SU-DHL-6 (cell line): ENCODE measurements at regions not wholly inside any gene's neighbourhood (a gene's known extent, or its start where the extent isn't known, plus 50 kb on each side); places are given as distances from the start of the nearest gene placed in this dataset.

Source experiments
- H2AFZ ChIP-seq: fragments of 200-600 bp; sonication (generic); 2 replicates; pipeline ENCODE4 v1.6.1; 2014; ENCODE audit warnings: low read depth, mild to moderate bottlenecking, moderate library complexity, mixed read lengths, antibody characterized with exemption, low read length; ENCODE audit not compliant: severe bottlenecking
- H3F3A ChIP-seq: fragments of 200-600 bp; shearing (Covaris generic); 2 replicates; pipeline ENCODE4 v1.6.0; 2016; ENCODE audit warnings: antibody characterized with exemption, mild to moderate bottlenecking; ENCODE audit not compliant: insufficient read depth
- H3K27ac ChIP-seq: fragments of 200-600 bp; sonication (generic); 2 replicates; pipeline ENCODE4 v1.5.1; 2016; ENCODE audit warnings: low read depth, mild to moderate bottlenecking, low read length, moderate library complexity, mixed read lengths
- H3K27me3 ChIP-seq: fragments of 200-600 bp; sonication (generic), shearing (Covaris generic); 2 replicates; pipeline ENCODE4 v1.6.0; 2014; ENCODE audit warnings: mild to moderate bottlenecking, low read length
- H3K36me3 ChIP-seq: fragments of 200-600 bp; sonication (generic); 2 replicates; pipeline ENCODE4 v1.6.1; 2014; ENCODE audit warnings: mild to moderate bottlenecking, low read length, mixed read lengths
- H3K4me2 ChIP-seq: fragments of 300-600, 200-600 bp; shearing (Covaris generic), sonication (generic); 2 replicates; pipeline ENCODE4 v1.6.0; 2014; ENCODE audit warnings: low read length, low read depth, mild to moderate bottlenecking; ENCODE audit not compliant: poor library complexity, severe bottlenecking
- H3K4me3 ChIP-seq: fragments of 200-600 bp; sonication (generic); 2 replicates; pipeline ENCODE4 v1.5.1; 2014; ENCODE audit warnings: antibody characterized with exemption, low read length, mild to moderate bottlenecking, mixed read lengths; ENCODE audit not compliant: insufficient read depth, poor library complexity, severe bottlenecking
- H3K79me2 ChIP-seq: fragments of 200-600 bp; sonication (generic); 2 replicates; pipeline ENCODE4 v1.6.1; 2014; ENCODE audit warnings: mild to moderate bottlenecking, low read length, moderate library complexity; ENCODE audit not compliant: insufficient read depth
- H3K9ac ChIP-seq: fragments of 200-600 bp; sonication (generic); 2 replicates; pipeline ENCODE4 v1.7.0; 2014; ENCODE audit warnings: mild to moderate bottlenecking, low read length
- H3K9me2 ChIP-seq: fragments of 200-600 bp; sonication (generic); replicated peaks from 2 replicates; pipeline ENCODE4 v1.6.1; 2014; ENCODE audit warnings: low read length; ENCODE audit not compliant: insufficient read depth
- H3K9me3 ChIP-seq: fragments of 200-600 bp; sonication (generic); 2 replicates; pipeline ENCODE4 v1.6.1; 2014; ENCODE audit warnings: low read length, mixed read lengths; ENCODE audit not compliant: insufficient read depth
- H4K20me1 ChIP-seq: fragments of 200-600 bp; sonication (generic); 2 replicates; pipeline ENCODE4 v1.6.1; 2014; ENCODE audit warnings: low read depth, mild to moderate bottlenecking, antibody characterized with exemption, low read length, moderate library complexity, mixed read lengths
- CTCF ChIP-seq: fragments of 200-600 bp; sonication (generic); IDR thresholded peaks from one replicate; pipeline ENCODE4 v1.5.1; 2017; ENCODE audit warnings: antibody characterized with exemption, mild to moderate bottlenecking, low read length, moderate library complexity; ENCODE audit not compliant: insufficient read depth, poor library complexity, severe bottlenecking
- EZH2phosphoT487 ChIP-seq: fragments of 200-600 bp; sonication (generic), shearing (Covaris generic); conservative IDR thresholded peaks from 2 replicates; pipeline ENCODE4 v1.6.1; 2018; ENCODE audit warnings: mild to moderate bottlenecking, antibody characterized with exemption, low read length, moderate library complexity, mixed read lengths

- Histone ChIP-seq H3K9ac (no peak overlapping the region), H3K9me2 (no peaks in the 10 kb centered on the region), H3K36me3 (no peaks in the 10 kb centered on the region), H3K27me3 (no peaks in the 10 kb centered on the region), H4K20me1 (no peaks in the 10 kb centered on the region), H3K4me3 (no peak overlapping the region), H2AFZ (no peak overlapping the region), H3K79me2 (no peaks in the 10 kb centered on the region), H3K4me2 (no peak overlapping the region), H3F3A (no peaks in the 10 kb centered on the region), H3K9me3 (no peaks in the 10 kb centered on the region), H3K27ac (no peak overlapping the region)
- TF ChIP-seq CTCF (no peak), EZH2phosphoT487 (no peak)
Measured at GRCh38 chr15:92231461-92231860, 162.2 kb upstream of the ST8SIA2 start.

- H3K27me3 ChIP-seq: no peaks in the 10 kb centered on the region
- H3K36me3 ChIP-seq: no peaks in the 10 kb centered on the region
- no peak overlapping the region for H3K9ac ChIP-seq
- no peak overlapping the region for H3K4me3 ChIP-seq
- H3K9me2 ChIP-seq: no peaks in the 10 kb centered on the region
- no peak overlapping the region for H3K4me2 ChIP-seq
- H3K79me2 ChIP-seq: no peaks in the 10 kb centered on the region
- H3K9me3 ChIP-seq: no peaks in the 10 kb centered on the region
- TF ChIP-seq CTCF (no peak), EZH2phosphoT487 (no peak)
- H3F3A ChIP-seq: no peaks in the 10 kb centered on the region
- H2AFZ ChIP-seq: no peak overlapping the region
- no peak overlapping the region for H3K27ac ChIP-seq
- H4K20me1 ChIP-seq: no peaks in the 10 kb centered on the region
Measured at GRCh38 chr15:92232317-92232716, 161.4 kb upstream of the ST8SIA2 start.

- Histone ChIP-seq H3K36me3 (no peaks in the 10 kb centered on the region), H3K79me2 (no peaks in the 10 kb centered on the region), H3K4me2 (no peak overlapping the region), H2AFZ (no peak overlapping the region), H3K27me3 (no peaks in the 10 kb centered on the region), H3K27ac (no peak overlapping the region), H4K20me1 (no peaks in the 10 kb centered on the region), H3K9me3 (no peaks in the 10 kb centered on the region), H3K9ac (no peak overlapping the region), H3K9me2 (no peaks in the 10 kb centered on the region), H3K4me3 (no peak overlapping the region), H3F3A (no peaks in the 10 kb centered on the region)
- TF ChIP-seq EZH2phosphoT487 (no peak), CTCF (no peak)
Measured at GRCh38 chr15:92232876-92233275, 160.8 kb upstream of the ST8SIA2 start.

- Histone ChIP-seq H2AFZ (no peak overlapping the region), H3K36me3 (no peaks in the 10 kb centered on the region), H3K79me2 (no peaks in the 10 kb centered on the region), H3K27ac (no peak overlapping the region), H3F3A (no peaks in the 10 kb centered on the region), H3K4me2 (no peak overlapping the region), H4K20me1 (no peaks in the 10 kb centered on the region), H3K9me3 (no peaks in the 10 kb centered on the region), H3K4me3 (no peak overlapping the region), H3K27me3 (no peaks in the 10 kb centered on the region), H3K9me2 (no peaks in the 10 kb centered on the region), H3K9ac (no peak overlapping the region)
- TF ChIP-seq CTCF (no peak), EZH2phosphoT487 (no peak)
Measured at GRCh38 chr15:92243227-92243626, 150.5 kb upstream of the ST8SIA2 start.
